SH-SY5Y (cell line): ENCODE measurements at regions not wholly inside any gene's neighbourhood (a gene's known extent, or its start where the extent isn't known, plus 50 kb on each side); places are given as distances from the start of the nearest gene placed in this dataset.

Source experiments
- GATA2 ChIP-seq: IDR thresholded peaks from 2 replicates; pipeline ENCODE4 v1.6.1; 2011; ENCODE audit warnings: mild to moderate bottlenecking, low read depth, low read length
- GATA3 ChIP-seq: IDR thresholded peaks from 2 replicates; pipeline ENCODE4 v1.6.1; 2011; ENCODE audit warnings: low read depth, mild to moderate bottlenecking, low read length, moderate library complexity

- TF ChIP-seq GATA3 (no peak), GATA2 (no peak)
Observed at GRCh38 chr5:167840527-167841130, 450.8 kb upstream of the WWC1 start.

DNA sequence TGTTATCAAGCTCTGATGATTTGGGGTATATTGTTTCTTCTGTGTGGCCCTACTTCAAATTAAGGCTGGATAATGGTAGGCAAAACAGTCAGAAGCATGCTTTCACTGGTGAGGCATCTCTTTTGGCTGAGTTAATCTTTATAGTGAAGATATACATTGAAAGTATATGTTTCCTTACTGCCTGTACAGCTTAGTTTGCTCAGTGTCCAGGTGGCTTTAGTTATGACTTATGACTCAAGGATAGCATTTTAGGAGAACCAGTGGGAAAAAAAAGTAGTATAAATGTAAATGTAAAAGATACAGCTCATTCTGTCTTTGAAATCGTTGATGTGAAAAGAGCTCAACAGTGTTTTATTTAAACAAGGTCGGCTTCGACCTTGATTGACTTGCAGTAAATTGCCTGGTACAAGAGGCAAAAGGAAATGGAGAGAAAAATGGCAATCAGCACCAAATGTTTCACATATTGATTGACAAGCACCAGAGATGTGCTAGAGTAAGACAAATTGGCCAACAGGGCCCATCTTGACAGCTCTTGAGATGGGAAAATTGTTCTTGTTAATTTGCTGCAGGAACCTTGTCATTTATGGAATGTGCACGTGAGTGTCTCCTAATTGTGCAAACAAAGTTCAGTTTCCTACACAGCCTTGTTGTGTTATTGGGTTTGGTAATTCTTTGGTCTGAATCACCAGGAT is 447.4 kb upstream of the WWC1 start:
- no peak for TF ChIP-seq GATA3
- TF ChIP-seq GATA2 = no peak

DNA sequence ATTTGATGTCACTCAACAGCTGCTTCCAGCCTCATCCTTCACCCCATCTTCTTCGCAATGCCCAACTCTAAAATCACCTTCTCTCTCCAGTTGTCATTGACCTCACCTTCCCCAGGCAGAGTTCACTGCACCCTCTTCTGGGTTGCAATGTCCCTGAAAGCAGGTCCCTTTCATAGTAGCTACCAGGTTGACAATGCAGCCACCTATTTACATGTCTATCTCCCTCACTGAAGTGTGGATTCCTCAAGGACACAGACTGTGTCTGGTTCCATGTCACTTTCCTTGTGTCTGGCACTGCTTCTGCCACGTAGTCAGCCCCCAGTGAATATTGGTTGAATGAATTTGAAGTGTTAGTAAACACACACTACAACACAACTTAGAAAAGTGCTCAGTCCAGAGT is 445.5 kb upstream of the WWC1 start:
- TF ChIP-seq GATA3 = no peak
- TF ChIP-seq GATA2 = no peak

DNA sequence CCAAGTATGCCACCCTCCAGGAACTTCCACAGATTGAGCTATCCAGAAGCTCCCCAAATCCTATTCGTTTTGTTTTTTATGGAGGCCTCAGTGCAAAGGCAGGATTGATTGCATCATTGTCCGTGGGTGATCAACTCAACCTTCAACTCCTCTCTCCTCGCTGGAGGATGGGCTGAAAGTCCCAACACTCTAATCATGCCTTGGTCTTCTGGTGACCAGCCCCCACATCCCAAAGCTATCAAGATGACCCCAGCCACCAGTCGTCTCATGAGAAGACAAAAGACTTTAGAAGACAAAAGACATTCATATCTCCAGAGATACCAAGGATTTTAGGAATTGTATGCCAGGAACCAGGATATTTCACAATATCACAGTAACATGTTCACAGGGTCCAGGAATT is 441.6 kb upstream of the WWC1 start:
- TF ChIP-seq GATA2 (no peak), GATA3 (no peak)

- TF ChIP-seq GATA2 (no peak), GATA3 (no peak)
Observed at GRCh38 chr5:167850911-167851310, 440.5 kb upstream of the WWC1 start.

GRCh38 chr5:167851416-167851815 is 440.0 kb upstream of the WWC1 start:
- TF ChIP-seq GATA2 = no peak
- TF ChIP-seq GATA3 = no peak

DNA sequence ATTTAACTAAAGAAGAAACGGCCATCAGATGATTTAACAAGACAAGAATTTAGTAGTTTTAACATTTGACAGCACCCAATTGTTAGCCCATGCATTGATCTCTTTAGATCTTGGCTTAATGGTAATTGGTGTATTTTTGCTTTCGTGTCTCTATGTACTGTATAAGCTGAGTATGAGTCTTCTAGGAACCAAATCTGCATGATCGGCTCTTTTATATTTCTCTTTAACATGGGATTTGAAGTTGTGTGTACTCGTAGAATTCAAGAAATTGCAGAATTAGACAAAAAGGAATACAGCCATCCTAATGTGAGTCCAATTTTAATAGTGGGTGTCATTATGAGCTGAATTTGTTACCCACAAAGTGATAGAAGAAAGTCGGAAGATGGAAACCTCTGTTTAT is 438.9 kb upstream of the WWC1 start:
- TF ChIP-seq GATA3 (no peak), GATA2 (no peak)

DNA sequence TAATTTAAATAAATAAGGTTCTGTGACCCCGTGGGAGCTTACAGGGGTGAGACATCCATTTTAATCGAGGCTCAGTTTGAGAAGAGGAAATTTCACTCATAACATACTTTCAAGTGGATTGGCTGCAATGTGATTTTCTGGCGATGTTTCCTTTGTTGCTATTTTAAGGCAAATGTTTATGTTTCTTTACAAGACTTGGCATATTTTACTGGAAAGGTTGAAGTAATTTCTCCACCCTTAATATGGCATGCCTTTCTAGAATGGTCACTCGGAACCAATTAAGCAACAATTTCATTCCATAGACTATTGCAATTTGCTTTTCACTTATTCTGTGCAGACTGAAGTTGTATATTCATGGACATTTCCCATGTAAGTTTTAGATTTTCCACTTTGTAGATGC is 438.0 kb upstream of the WWC1 start:
- TF ChIP-seq GATA2 (no peak), GATA3 (no peak)

DNA sequence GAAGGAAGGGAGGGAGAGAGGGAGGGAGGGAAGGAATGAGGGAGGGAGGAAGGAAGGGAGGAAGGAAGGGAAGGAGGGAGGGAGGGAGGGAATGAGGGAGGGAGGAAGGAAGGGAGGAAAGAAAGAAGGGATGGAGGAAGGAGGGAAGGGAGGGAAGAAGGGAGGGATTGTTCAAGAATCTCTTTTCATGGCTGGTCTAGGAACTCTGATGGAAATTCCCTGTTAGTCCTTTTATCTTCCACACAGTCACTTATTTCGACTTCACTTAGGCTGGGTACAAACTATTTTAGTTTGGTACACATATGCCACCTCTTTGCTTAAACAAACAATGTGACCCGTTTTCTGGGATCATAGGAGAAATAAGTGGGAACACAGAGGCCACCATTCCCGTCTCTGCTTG is 435.6 kb upstream of the WWC1 start:
- TF ChIP-seq GATA3 (no peak), GATA2 (no peak)

GRCh38 chr5:167857321-167857720 is 434.1 kb upstream of the WWC1 start:
- TF ChIP-seq GATA2 (no peak), GATA3 (no peak)

DNA sequence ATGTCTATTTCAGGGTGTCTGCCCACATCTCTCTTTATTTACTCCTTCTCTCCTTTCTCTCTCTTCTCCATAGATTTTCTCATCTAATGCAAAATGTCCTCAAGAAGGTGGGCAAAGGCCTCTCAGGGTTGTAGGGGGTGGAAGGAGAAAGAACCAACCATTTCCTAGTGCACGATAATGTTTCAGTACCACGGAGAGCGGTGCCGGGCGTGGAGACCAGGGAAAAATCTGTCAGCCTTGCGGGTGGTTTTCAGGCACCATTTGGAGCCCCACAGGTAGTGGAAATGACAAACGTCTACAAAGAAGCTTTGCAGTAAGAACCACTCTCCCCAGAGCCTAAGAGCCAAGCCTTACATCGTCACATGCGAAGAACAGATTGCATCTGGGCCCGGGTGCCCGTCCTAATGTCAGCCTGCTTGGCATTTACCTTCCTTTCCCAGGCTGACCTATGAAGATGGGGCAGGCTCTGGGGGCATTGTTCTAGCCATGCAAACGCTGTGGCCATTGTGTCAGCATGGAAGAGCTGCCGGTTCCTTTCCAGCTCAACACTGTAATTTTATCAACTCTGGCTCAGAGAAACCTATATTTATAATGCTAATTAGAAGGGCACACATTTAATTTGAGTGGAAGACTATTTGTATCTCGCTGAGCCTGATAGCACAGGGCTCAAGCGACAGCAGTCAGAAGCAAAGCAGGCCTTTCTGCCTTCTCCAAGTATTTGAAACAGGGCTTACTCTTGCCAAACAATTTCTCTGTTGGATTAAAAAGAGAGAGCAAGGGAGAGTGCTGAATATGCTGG is 430.1 kb upstream of the WWC1 start:
- TF ChIP-seq GATA3 = no peak
- no peak for TF ChIP-seq GATA2

DNA sequence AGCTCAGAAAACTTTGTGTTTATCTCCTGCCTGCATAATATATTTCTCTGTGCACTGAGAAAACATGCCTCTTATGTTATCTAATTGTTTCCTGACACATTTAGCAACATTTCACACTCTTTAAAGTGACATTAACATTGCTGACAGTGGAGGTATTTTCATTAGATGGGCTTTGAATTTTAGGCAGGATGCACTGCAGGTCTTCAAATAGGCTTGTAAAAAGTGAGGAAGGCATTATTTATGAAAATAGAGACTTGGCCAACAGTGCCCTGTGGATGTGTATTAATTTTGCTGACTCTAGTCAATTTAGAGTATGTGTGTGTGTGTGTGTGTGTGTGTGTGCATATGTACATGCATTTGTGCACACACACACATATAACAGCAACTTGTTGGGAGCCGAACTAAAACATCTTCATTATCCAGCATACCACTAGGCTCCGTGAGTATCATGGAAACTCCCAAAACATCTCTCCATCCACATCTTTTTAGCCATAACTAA is 429.5 kb upstream of the WWC1 start:
- no peak for TF ChIP-seq GATA2
- TF ChIP-seq GATA3 = no peak

- TF ChIP-seq GATA2 (peak; percentile 87), GATA3 (peak; percentile 79)
Observed at GRCh38 chr5:167863883-167864282, 427.6 kb upstream of the WWC1 start.

DNA sequence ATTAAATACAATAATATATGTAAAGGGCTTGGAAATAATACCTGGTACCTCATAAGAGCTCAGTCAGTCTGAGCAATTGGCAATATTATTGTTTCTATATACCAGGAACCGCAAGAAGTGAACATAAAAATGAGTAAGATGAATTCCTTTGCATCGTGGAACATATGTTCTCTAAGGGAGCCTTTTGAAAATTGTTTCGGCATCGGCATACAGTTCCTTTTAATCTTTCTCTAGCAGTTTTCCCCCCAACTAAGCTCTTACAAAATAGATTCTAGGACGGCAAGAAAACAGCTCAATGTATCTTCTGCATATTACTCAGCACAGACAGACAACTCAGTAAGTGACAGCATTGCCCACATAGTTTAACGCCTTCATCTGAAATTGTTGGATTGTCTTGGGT is 426.6 kb upstream of the WWC1 start:
- TF ChIP-seq GATA2 (no peak), GATA3 (no peak)

GRCh38 chr5:167866797-167867196 is 424.6 kb upstream of the WWC1 start:
- TF ChIP-seq GATA3 (no peak), GATA2 (no peak)

DNA sequence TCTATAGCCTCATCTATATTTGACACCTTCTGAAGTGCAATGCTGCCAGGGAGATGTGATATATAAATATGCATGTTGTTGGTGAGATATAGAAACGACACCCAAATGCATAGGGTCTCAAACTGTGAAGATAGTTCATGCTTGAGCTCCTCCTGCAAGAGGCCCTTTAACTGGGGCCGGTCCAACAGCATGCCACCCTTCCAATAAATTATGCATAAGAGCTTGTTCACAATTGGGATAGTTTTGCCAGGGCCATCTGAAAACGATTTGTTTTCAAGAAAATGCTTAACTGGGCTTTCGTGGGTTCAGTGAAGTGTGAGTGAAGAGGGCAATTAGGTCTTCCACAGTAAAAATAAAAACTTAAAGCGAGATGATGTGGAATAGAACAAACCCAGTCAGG is 424.2 kb upstream of the WWC1 start:
- no peak for TF ChIP-seq GATA2
- TF ChIP-seq GATA3 = no peak
